ENCODE measurements at regions not wholly inside any gene's neighbourhood (a gene's known extent, or its start where the extent isn't known, plus 50 kb on each side); places are given as distances from the start of the nearest gene placed in this dataset.

GRCh38 chr6:19009769-19010168 lies 622.6 kb downstream of the RNF144B start:
- ATAC-seq (replicated peaks), result no peak
- Mint-ChIP-seq H3K9me3 (peaks cover 6% of the 10 kb centered on the region), H3K4me3 (no peak overlapping the region), H3K36me3 (ENCODE audit: low read depth) (no peaks in the 10 kb centered on the region), H3K4me1 (no peaks in the 10 kb centered on the region), H3K27me3 (no peaks in the 10 kb centered on the region), H3K27ac (no peak overlapping the region)

GRCh38 chr6:19013026-19013705 lies 626.0 kb downstream of the RNF144B start:
- Mint-ChIP-seq H3K27me3 (no peaks in the 10 kb centered on the region), H3K9me3 (peaks cover 4% of the 10 kb centered on the region), H3K36me3 (ENCODE audit: low read depth) (no peaks in the 10 kb centered on the region), H3K27ac (no peak overlapping the region), H3K4me1 (no peaks in the 10 kb centered on the region), H3K4me3 (no peak overlapping the region)
- no peak for ATAC-seq (replicated peaks)

GRCh38 chr6:19024737-19025136 lies 637.6 kb downstream of the RNF144B start:
- Mint-ChIP-seq H3K4me1 (no peaks in the 10 kb centered on the region), H3K9me3 (peaks cover 9% of the 10 kb centered on the region), H3K36me3 (ENCODE audit: low read depth) (no peaks in the 10 kb centered on the region), H3K27ac (no peak overlapping the region), H3K27me3 (no peaks in the 10 kb centered on the region), H3K4me3 (no peak overlapping the region)
- no peak for ATAC-seq (replicated peaks)

GRCh38 chr6:19028201-19028600 lies 641.1 kb downstream of the RNF144B start:
- no peak for ATAC-seq (replicated peaks)
- Mint-ChIP-seq H3K9me3 (peaks cover 10% of the 10 kb centered on the region), H3K27me3 (no peaks in the 10 kb centered on the region), H3K27ac (no peak overlapping the region), H3K4me3 (no peak overlapping the region), H3K4me1 (no peaks in the 10 kb centered on the region), H3K36me3 (ENCODE audit: low read depth) (no peaks in the 10 kb centered on the region)

DNA sequence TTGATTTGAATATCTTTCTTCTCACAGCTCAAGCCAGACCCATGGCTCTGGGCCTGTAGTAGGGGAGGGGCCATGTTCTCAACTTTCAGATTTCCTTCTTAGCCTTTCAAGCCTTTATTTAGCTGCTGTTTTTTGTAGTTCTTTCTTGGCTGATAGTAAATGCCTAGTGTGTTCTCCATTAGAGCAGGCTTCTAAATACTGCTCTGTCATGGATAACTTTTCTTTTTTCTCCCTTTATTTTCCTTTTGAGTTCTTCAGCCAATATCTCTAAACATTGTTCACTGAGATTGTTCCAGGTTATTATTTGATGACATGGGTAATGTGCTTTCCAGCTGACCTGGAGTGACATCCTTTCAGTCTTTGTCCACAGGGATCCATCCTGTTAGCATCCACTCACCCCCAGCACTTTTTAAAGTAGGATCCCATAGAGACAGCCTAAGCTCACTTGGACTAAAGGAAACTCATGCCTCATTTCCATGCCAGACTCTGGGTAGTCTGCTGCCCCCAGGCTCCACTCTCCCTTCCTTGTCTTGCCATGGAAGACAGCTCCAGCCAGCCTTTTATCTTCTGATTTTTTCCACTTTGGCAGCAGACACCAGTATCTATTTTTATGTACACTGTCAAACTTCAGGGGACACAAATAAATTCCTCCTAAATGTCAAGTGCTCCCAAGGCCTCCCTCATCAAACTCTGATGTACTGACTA lies 645.6 kb downstream of the RNF144B start:
- Mint-ChIP-seq H3K4me1 (no peaks in the 10 kb centered on the region), H3K4me3 (no peak overlapping the region), H3K27me3 (no peaks in the 10 kb centered on the region), H3K9me3 (peaks cover 7% of the 10 kb centered on the region), H3K36me3 (ENCODE audit: low read depth) (no peaks in the 10 kb centered on the region), H3K27ac (no peak overlapping the region)
- ATAC-seq (replicated peaks), result no peak

DNA sequence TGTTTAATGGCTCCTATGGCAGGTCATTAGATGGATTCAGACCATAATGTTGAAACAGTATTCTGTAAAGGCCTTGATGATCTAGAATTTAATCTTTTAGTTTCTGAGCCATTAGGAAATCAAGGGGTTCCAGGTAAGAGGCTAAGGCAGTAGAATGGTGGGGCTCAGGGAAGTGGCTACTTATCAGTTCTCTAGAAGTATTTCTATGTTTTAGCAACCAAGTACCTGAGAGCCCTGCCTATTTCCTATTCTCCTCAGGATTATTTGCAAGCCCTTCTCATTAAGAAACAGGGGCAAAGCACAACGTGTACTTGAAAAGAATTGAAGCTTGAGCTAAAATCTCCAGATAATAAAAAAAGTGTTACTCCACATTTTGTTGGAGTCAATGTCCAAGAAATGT lies 646.5 kb downstream of the RNF144B start:
- no peak overlapping the region for H3K27ac Mint-ChIP-seq
- peaks cover 7% of the 10 kb centered on the region for H3K9me3 Mint-ChIP-seq
- no peaks in the 10 kb centered on the region for H3K27me3 Mint-ChIP-seq
- ATAC-seq (replicated peaks), result no peak
- no peak overlapping the region for H3K4me3 Mint-ChIP-seq
- no peaks in the 10 kb centered on the region for H3K4me1 Mint-ChIP-seq
- no peaks in the 10 kb centered on the region for H3K36me3 Mint-ChIP-seq (ENCODE audit: low read depth)

DNA sequence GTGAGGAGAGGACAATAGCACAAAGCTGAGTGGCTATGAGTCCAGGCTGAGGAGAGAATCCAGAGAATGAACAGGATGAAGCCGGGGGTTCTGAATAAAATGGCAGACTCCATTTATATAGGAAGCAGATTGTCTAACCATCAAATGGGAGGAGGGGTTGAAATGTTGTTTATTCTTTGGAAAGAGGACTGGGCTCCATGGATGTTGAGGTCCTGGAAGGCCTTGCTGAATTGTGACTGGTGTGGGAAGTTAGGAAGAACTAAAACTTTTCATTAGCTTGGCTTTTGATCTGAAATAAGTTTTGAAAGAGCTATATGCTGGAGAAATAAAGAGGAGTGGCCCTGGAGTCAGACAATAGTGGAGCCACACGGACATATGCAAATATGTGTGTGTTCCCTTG lies 647.8 kb downstream of the RNF144B start:
- ATAC-seq (replicated peaks), result no peak
- Mint-ChIP-seq H3K9me3 (peaks cover 7% of the 10 kb centered on the region), H3K4me1 (no peaks in the 10 kb centered on the region), H3K4me3 (no peak overlapping the region), H3K27me3 (no peaks in the 10 kb centered on the region), H3K27ac (no peak overlapping the region), H3K36me3 (ENCODE audit: low read depth) (no peaks in the 10 kb centered on the region)

DNA sequence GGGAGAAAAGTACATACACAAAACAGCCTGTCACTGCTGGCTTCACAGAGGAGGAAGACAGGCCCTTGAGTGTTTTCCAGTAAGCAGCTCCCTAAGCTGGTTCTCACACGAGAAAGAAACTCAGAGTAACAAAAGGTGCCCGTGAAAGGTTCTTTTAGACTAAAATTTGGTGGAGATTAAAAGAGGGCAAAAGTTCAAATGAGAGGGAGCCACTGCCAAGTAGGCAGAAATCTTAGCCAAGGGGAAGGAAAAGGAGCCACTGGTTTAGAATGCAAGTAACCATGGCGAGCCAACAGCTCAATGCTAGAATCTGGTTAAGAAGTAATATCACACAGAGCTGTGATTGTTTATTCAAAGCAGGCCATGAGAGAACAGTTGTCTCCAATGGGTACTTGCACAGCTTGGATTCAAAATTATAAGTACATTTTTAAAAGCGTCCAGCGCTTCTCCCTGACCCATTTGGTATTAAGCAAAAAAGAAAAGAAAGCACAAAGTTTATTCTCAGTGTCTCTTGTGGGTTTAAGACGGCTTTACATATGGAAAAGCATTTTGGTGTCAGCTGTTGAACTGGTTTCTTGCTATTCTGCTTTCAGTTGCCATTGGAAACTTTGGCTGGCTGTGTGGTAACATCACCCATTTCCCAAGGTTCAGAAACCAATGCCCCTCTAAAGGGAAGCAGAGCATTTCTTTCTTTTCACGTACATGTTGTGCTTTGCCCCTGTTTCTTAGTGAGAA lies 648.5 kb downstream of the RNF144B start:
- no peak overlapping the region for H3K27ac Mint-ChIP-seq
- no peaks in the 10 kb centered on the region for H3K27me3 Mint-ChIP-seq
- no peaks in the 10 kb centered on the region for H3K36me3 Mint-ChIP-seq (ENCODE audit: low read depth)
- ATAC-seq (replicated peaks), result no peak
- no peaks in the 10 kb centered on the region for H3K4me1 Mint-ChIP-seq
- H3K4me3 Mint-ChIP-seq, result no peak overlapping the region
- H3K9me3 Mint-ChIP-seq, result peaks cover 7% of the 10 kb centered on the region

DNA sequence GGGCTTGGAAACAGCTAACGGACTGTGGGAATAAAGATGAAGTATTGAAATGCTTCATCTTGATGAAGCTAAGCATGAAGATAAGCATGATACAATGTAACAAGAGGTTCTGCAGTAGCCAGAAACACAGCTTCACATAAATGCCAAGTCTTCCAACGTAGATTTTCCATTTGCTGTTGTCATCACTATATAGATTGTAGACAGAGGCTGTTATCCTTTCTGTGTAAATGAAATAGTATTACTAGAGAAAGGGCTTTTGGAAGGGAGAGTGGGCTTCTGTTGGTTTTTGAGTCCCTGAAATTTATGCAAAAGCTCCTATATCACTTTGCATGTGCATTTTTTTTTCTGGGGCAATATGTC lies 649.0 kb downstream of the RNF144B start:
- no peaks in the 10 kb centered on the region for H3K36me3 Mint-ChIP-seq (ENCODE audit: low read depth)

DNA sequence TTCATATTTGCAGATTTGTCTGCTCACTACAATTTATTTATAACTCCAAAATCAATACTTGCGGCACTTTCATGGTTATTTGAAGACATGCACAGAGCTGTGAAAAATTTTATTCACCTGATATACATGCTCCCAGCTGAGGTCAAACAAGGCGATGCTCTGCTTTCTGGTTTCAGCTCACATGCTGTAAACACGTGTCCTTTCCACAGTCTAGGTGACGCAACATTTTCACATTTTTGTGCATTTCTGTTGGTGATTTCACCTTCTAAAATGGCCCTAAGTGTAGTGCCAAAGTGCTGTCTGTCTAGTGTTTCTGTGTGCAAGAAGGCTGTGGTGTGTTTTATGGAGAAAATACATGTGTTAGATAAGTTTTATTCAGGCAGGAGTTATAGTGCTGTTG lies 650.5 kb downstream of the RNF144B start:
- H3K4me3 Mint-ChIP-seq, result no peak overlapping the region
- ATAC-seq (replicated peaks), result no peak
- H3K27ac Mint-ChIP-seq, result no peak overlapping the region
- H3K27me3 Mint-ChIP-seq, result no peaks in the 10 kb centered on the region
- H3K4me1 Mint-ChIP-seq, result no peaks in the 10 kb centered on the region
- H3K36me3 Mint-ChIP-seq (ENCODE audit: low read depth), result no peaks in the 10 kb centered on the region
- H3K9me3 Mint-ChIP-seq, result peaks cover 13% of the 10 kb centered on the region

More for the DNA sequence above, 649.0 kb downstream of the RNF144B start:
- H3K4me3 Mint-ChIP-seq, result no peak overlapping the region
- no peaks in the 10 kb centered on the region for H3K27me3 Mint-ChIP-seq
- peaks cover 7% of the 10 kb centered on the region for H3K9me3 Mint-ChIP-seq
- ATAC-seq (replicated peaks), result no peak
- H3K4me1 Mint-ChIP-seq, result no peaks in the 10 kb centered on the region
- H3K27ac Mint-ChIP-seq, result no peak overlapping the region

DNA sequence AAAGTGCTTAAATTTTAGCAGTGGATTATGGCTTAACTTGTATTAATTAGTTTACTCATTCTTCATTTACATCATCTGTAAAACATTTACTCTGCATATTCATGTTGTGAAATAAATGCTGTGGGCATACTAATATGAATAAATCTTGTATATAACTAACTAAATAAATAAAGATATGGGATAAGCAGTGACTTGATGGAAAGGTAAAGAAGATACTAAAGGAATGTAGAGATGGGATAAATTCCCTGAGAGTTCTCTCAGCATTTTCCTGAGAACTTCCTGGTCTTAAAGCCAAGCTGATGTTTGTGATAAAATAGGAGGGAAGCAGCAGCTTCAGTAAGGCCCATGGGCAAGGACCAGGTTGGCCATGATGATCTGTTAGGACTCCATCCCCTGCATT lies 652.1 kb downstream of the RNF144B start:
- Mint-ChIP-seq H3K36me3 (ENCODE audit: low read depth) (no peaks in the 10 kb centered on the region), H3K9me3 (peaks cover 19% of the 10 kb centered on the region), H3K27me3 (no peaks in the 10 kb centered on the region), H3K4me1 (no peaks in the 10 kb centered on the region), H3K4me3 (no peak overlapping the region), H3K27ac (no peak overlapping the region)
- ATAC-seq (replicated peaks), result no peak

DNA sequence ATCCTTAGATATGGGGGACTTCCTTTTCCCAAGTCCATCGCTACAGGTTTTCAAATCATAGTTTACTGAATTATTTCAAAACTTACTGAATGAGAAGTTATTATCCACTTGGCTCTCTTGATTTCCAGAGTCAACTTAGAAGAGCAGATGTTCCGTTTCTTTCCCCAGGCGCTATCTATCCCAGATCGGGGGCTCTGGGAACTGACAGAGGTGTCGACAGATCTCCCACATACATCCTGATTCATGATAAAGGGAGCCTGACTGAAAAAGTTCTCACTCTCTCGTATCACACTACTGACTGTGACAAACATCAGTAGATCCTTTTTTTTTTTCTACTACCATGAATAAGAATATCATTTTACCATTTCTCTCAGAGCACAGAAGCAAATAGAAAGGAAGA lies 654.8 kb downstream of the RNF144B start:
- H3K4me1 Mint-ChIP-seq, result no peaks in the 10 kb centered on the region
- no peaks in the 10 kb centered on the region for H3K27me3 Mint-ChIP-seq
- H3K27ac Mint-ChIP-seq, result no peak overlapping the region
- H3K4me3 Mint-ChIP-seq, result no peak overlapping the region
- H3K36me3 Mint-ChIP-seq (ENCODE audit: low read depth), result no peaks in the 10 kb centered on the region
- no peak for ATAC-seq (replicated peaks)
- H3K9me3 Mint-ChIP-seq, result peaks cover 19% of the 10 kb centered on the region

GRCh38 chr6:19042420-19042819 lies 655.3 kb downstream of the RNF144B start:
- ATAC-seq (replicated peaks), result no peak
- no peaks in the 10 kb centered on the region for H3K27me3 Mint-ChIP-seq
- H3K4me3 Mint-ChIP-seq, result no peak overlapping the region
- no peaks in the 10 kb centered on the region for H3K4me1 Mint-ChIP-seq
- H3K9me3 Mint-ChIP-seq, result peaks cover 18% of the 10 kb centered on the region
- no peaks in the 10 kb centered on the region for H3K36me3 Mint-ChIP-seq (ENCODE audit: low read depth)
- H3K27ac Mint-ChIP-seq, result no peak overlapping the region

DNA sequence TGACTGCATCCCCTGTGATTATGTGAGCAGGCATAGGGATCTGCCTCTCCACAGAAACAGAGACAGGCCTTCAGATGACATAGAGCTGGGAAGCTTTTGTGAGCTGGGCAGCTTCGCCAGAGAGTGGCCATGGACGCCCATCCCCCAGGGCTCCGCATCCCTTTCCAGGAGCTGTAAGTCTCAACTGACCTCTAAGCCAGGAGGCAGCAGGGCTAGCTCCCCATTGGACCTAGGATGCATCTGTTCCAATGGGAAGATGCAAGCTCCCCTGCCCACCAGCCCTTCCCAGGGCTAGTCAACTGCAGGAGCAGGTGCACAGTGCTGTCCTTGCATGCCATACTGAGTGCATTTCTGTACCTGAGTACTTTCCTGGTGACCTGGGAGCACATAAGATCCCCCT lies 663.6 kb downstream of the RNF144B start:
- Mint-ChIP-seq H3K27me3 (no peaks in the 10 kb centered on the region), H3K9me3 (peaks cover 13% of the 10 kb centered on the region), H3K27ac (no peak overlapping the region), H3K4me1 (no peaks in the 10 kb centered on the region), H3K36me3 (ENCODE audit: low read depth) (no peaks in the 10 kb centered on the region), H3K4me3 (no peak overlapping the region)
- ATAC-seq (replicated peaks), result no peak

DNA sequence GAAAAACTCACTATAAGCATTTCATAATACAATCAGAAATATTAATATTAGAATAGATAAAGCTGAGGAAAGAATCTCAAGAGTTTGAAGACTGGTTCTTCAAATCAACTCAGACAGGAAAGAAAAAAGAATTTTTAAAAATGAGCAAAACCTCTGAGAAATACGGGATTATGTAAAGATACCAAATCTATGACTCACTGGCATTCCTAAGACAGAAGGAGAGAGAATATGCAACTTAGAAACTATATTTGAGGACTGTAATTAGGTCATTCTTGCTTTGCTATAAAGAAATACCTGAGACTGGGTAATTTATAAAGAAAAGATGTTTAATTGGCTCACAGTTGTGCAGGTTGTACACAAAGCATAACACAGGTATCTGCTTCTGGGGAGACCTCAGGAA lies 665.1 kb downstream of the RNF144B start:
- Mint-ChIP-seq H3K27me3 (no peaks in the 10 kb centered on the region), H3K4me1 (no peaks in the 10 kb centered on the region), H3K27ac (no peak overlapping the region), H3K4me3 (no peak overlapping the region), H3K36me3 (ENCODE audit: low read depth) (no peaks in the 10 kb centered on the region), H3K9me3 (peaks cover 17% of the 10 kb centered on the region)
- ATAC-seq (replicated peaks), result no peak
